T-cell (primary cell): ENCODE measurements at regions not wholly inside any gene's neighbourhood (a gene's known extent, or its start where the extent isn't known, plus 50 kb on each side); places are given as distances from the start of the nearest gene placed in this dataset.

Source experiments
- ATAC-seq, 4 experiments: fragments of 200-7000 bp in 3 of 4; fragments of 150-1000 bp in 1 of 4; cut with Tn5 transposase; replicated peaks in 1 of 4; 1 replicate in 3 of 4; 2 replicates in 1 of 4; pipeline ENCODE4 v1.10.0; 2021; ENCODE audit warnings: moderate library complexity in 3 of 4, mild to moderate bottlenecking in 2 of 4, moderate number of reproducible peaks in 1 of 4
- CTCF ChIA-PET, 2 donors: fragments of 300-600 bp; sonication (Branson Sonifier 250); formaldehyde crosslinking; loops; one replicate each; lab custom pipeline; 2022; ENCODE audit warnings: antibody characterized with exemption in 2 of 2; lab: Charles Lee
- POLR2A ChIA-PET, 2 donors: fragments of 300-600 bp; sonication (Branson Sonifier 250); formaldehyde crosslinking; loops; one replicate each; lab custom pipeline; 2022; ENCODE audit warnings: antibody characterized with exemption in 2 of 2; lab: Charles Lee
- DNase-seq, 35 experiments: peaks; one replicate each; pipeline versions ENCODE4 v3.0.0 to v3.0.0-alpha.2; 2013 to 2023
- H3K27ac ChIP-seq: one replicate; pipeline ENCODE4 v1.5.1; 2013; ENCODE audit warnings: low read length
- H3K27me3 ChIP-seq, 2 experiments: replicated peaks in 1 of 2; 1 replicate in 1 of 2; 2 replicates in 1 of 2; pipeline versions ENCODE4 v1.6.1 to v1.7.0; 2013; ENCODE audit warnings: low read length in 1 of 2, mixed read lengths in 1 of 2; ENCODE audit not compliant: control insufficient read depth in 2 of 2, insufficient read depth in 2 of 2; ENCODE audit errors: extremely low read depth in 1 of 2
- H3K36me3 ChIP-seq, 2 donors: 1 replicate in 1 of 2; 2 replicates in 1 of 2; pipeline versions ENCODE4 v1.6.1 to v1.7.0; 2013; ENCODE audit warnings: low read length in 1 of 2; ENCODE audit not compliant: control insufficient read depth in 2 of 2, insufficient read depth in 1 of 2; ENCODE audit errors: extremely low read depth in 1 of 2
- H3K4me1 ChIP-seq, 2 experiments: 1 replicate in 1 of 2; 2 replicates in 1 of 2; pipeline versions ENCODE4 v1.6.1 to v1.7.0; 2013; ENCODE audit warnings: low read length in 2 of 2, mixed read lengths in 1 of 2; ENCODE audit not compliant: insufficient read depth in 2 of 2, control insufficient read depth in 1 of 2; ENCODE audit errors: extremely low read depth in 1 of 2
- H3K4me3 ChIP-seq, 2 donors: 1 replicate in 1 of 2; 2 replicates in 1 of 2; pipeline versions ENCODE4 v1.5.1 to v1.7.0; 2013; ENCODE audit warnings: mild to moderate bottlenecking in 2 of 2, low read length in 1 of 2, moderate library complexity in 1 of 2; ENCODE audit not compliant: control insufficient read depth in 1 of 2; ENCODE audit errors: extremely low read depth in 1 of 2
- H3K9me3 ChIP-seq: 2 replicates; pipeline ENCODE4 v1.7.0; 2013
- H3K27ac Mint-ChIP-seq, 2 donors: one replicate each; pipeline ENCODE4 v1.8.0; 2020 to 2021; ENCODE audit warnings: mild to moderate bottlenecking in 2 of 2, mixed read lengths in 2 of 2
- H3K27me3 Mint-ChIP-seq, 2 donors: one replicate each; pipeline ENCODE4 v1.8.0; 2021 to 2022; ENCODE audit warnings: mixed read lengths in 2 of 2
- H3K36me3 Mint-ChIP-seq: one replicate; pipeline ENCODE4 v1.8.0; 2021; ENCODE audit warnings: mixed read lengths
- H3K4me1 Mint-ChIP-seq, 3 donors: one replicate each; pipeline ENCODE4 v1.8.0; 2020 to 2022; ENCODE audit warnings: mixed read lengths in 3 of 3, mild to moderate bottlenecking in 1 of 3
- H3K4me3 Mint-ChIP-seq, 3 donors: one replicate each; pipeline ENCODE4 v1.8.0; 2020 to 2022; ENCODE audit warnings: mild to moderate bottlenecking in 3 of 3, mixed read lengths in 3 of 3, moderate library complexity in 3 of 3
- H3K9me3 Mint-ChIP-seq, 3 donors: one replicate each; pipeline ENCODE4 v1.8.0; 2020 to 2022; ENCODE audit warnings: mixed read lengths in 3 of 3
- WGBS: methylation state at CpG from one replicate; pipeline ENCODE4 v1.1.5; 2013; ENCODE audit warnings: missing lambda C conversion rate; ENCODE audit not compliant: insufficient coverage; 5-methylcytosine and 5-hydroxymethylcytosine counted together

- H3K27ac ChIP-seq = no peak overlapping the region
- no peaks in the 10 kb centered on the region for H3K27me3 ChIP-seq
- H3K9me3 ChIP-seq = no peaks in the 10 kb centered on the region
- DNase-seq (no peak), ATAC-seq (no peak)
- no peak overlapping the region for H3K27ac Mint-ChIP-seq
- H3K36me3 Mint-ChIP-seq = no peaks in the 10 kb centered on the region
- H3K4me1 ChIP-seq = no peaks in the 10 kb centered on the region
- H3K27me3 Mint-ChIP-seq = peaks cover 5 to 10% of the 10 kb centered on the region in 2 donors
- POLR2A ChIA-PET = no interaction called here
- H3K36me3 ChIP-seq = no peaks in the 10 kb centered on the region
- H3K4me1 Mint-ChIP-seq = no peaks in the 10 kb centered on the region
- no CpG with 5 or more reads among the region's 1 CpG for WGBS
- peaks cover 2 to 4% (median 3%) of the 10 kb centered on the region in 3 donors for H3K9me3 Mint-ChIP-seq
- CTCF ChIA-PET = no interaction called here
- no peak overlapping the region for H3K4me3 ChIP-seq
- H3K4me3 Mint-ChIP-seq = no peak overlapping the region
Observed at GRCh38 chr18:51316677-51317076, 119.2 kb upstream of the MEX3C start.

GRCh38 chr18:51321696-51322095 is 124.2 kb upstream of the MEX3C start:
- Mint-ChIP-seq H3K4me3 (no peak overlapping the region), H3K27me3 (peaks cover under 1 to 9% of the 10 kb centered on the region in 2 donors), H3K36me3 (no peaks in the 10 kb centered on the region), H3K4me1 (no peaks in the 10 kb centered on the region), H3K9me3 (no peaks in the 10 kb centered on the region), H3K27ac (no peak overlapping the region)
- Histone ChIP-seq H3K27ac (no peak overlapping the region), H3K4me1 (no peaks in the 10 kb centered on the region), H3K4me3 (no peak overlapping the region), H3K9me3 (no peaks in the 10 kb centered on the region), H3K27me3 (no peaks in the 10 kb centered on the region), H3K36me3 (no peaks in the 10 kb centered on the region)
- DNase-seq = no peak
- ATAC-seq = no peak
- POLR2A ChIA-PET = no interaction called here
- CTCF ChIA-PET = no interaction called here
- no CpG with 5 or more reads among the region's 1 CpG for WGBS

GRCh38 chr18:51323961-51324360 is 126.5 kb upstream of the MEX3C start:
- Histone ChIP-seq H3K9me3 (no peaks in the 10 kb centered on the region), H3K4me3 (no peak overlapping the region), H3K27me3 (no peaks in the 10 kb centered on the region), H3K36me3 (no peaks in the 10 kb centered on the region), H3K4me1 (no peaks in the 10 kb centered on the region), H3K27ac (no peak overlapping the region)
- H3K4me3 Mint-ChIP-seq = no peak overlapping the region
- H3K4me1 Mint-ChIP-seq = no peaks in the 10 kb centered on the region
- WGBS = 79% methylated on average over 2 of the region's 4 CpGs
- peaks cover 3 to 5% of the 10 kb centered on the region in 2 donors for H3K27me3 Mint-ChIP-seq
- no peaks in the 10 kb centered on the region for H3K9me3 Mint-ChIP-seq
- no peak overlapping the region for H3K27ac Mint-ChIP-seq
- no peak for DNase-seq
- no peaks in the 10 kb centered on the region for H3K36me3 Mint-ChIP-seq
- ATAC-seq = no peak
- ChIA-PET CTCF (interaction anchor here in 1 of 2 donors (0.7 kb wide), 1 partner anchor 14 kb away, joined by 5 read pairs; no protein-coding TSS in a partner anchor), POLR2A (no interaction called here)

- Histone ChIP-seq H3K27ac (no peak overlapping the region), H3K4me3 (no peak overlapping the region), H3K9me3 (no peaks in the 10 kb centered on the region), H3K27me3 (no peaks in the 10 kb centered on the region), H3K4me1 (no peaks in the 10 kb centered on the region), H3K36me3 (no peaks in the 10 kb centered on the region)
- Mint-ChIP-seq H3K27me3 (peaks cover 10 to 28% of the 10 kb centered on the region in 2 donors), H3K36me3 (no peaks in the 10 kb centered on the region), H3K4me1 (no peaks in the 10 kb centered on the region), H3K9me3 (no peaks in the 10 kb centered on the region), H3K27ac (no peak overlapping the region), H3K4me3 (no peak overlapping the region)
- DNase-seq (no peak), ATAC-seq (no peak)
- CTCF ChIA-PET = no interaction called here
- POLR2A ChIA-PET = interaction anchor here in 1 of 2 donors (0.6 kb wide), 1 partner anchor 190 kb away, joined by 6 read pairs; no protein-coding TSS in a partner anchor
- WGBS = no CpG with 5 or more reads among the region's 4 CpGs
Observed at GRCh38 chr18:51330148-51330547, 132.7 kb upstream of the MEX3C start.

GRCh38 chr18:51330739-51331138 is 133.3 kb upstream of the MEX3C start:
- ChIA-PET POLR2A (interaction anchor here (0.6 kb wide), 2 partner anchors 45 to 191 kb away, joined by 3 to 6 read pairs; no protein-coding TSS in a partner anchor), CTCF (no interaction called here)
- ATAC-seq (no peak), DNase-seq (no peak)
- H3K27ac ChIP-seq = no peak overlapping the region
- no peak overlapping the region for H3K4me3 Mint-ChIP-seq
- H3K4me1 ChIP-seq = no peaks in the 10 kb centered on the region
- H3K36me3 Mint-ChIP-seq = no peaks in the 10 kb centered on the region
- peaks cover 10 to 28% of the 10 kb centered on the region in 2 donors for H3K27me3 Mint-ChIP-seq
- no peaks in the 10 kb centered on the region for H3K27me3 ChIP-seq
- H3K4me3 ChIP-seq = no peak overlapping the region
- no peak overlapping the region for H3K27ac Mint-ChIP-seq
- H3K9me3 ChIP-seq = no peaks in the 10 kb centered on the region
- WGBS = 43% methylated on average over 4 of the region's 5 CpGs
- H3K9me3 Mint-ChIP-seq = no peaks in the 10 kb centered on the region
- H3K36me3 ChIP-seq = no peaks in the 10 kb centered on the region
- no peaks in the 10 kb centered on the region for H3K4me1 Mint-ChIP-seq

- no peaks in the 10 kb centered on the region for H3K4me1 Mint-ChIP-seq
- H3K9me3 Mint-ChIP-seq = no peaks in the 10 kb centered on the region
- no peaks in the 10 kb centered on the region for H3K4me1 ChIP-seq
- no peaks in the 10 kb centered on the region for H3K36me3 ChIP-seq
- DNase-seq (no peak), ATAC-seq (no peak)
- no CpG with 5 or more reads among the region's 2 CpGs for WGBS
- peaks cover 16 to 29% of the 10 kb centered on the region in 2 donors for H3K27me3 Mint-ChIP-seq
- H3K4me3 ChIP-seq = no peak overlapping the region
- CTCF ChIA-PET = no interaction called here
- no peak overlapping the region for H3K27ac ChIP-seq
- POLR2A ChIA-PET = no interaction called here
- H3K27me3 ChIP-seq = peaks cover 0 to 4% of the 10 kb centered on the region in 2 experiments
- H3K9me3 ChIP-seq = no peaks in the 10 kb centered on the region
- no peak overlapping the region for H3K27ac Mint-ChIP-seq
- no peaks in the 10 kb centered on the region for H3K36me3 Mint-ChIP-seq
- no peak overlapping the region for H3K4me3 Mint-ChIP-seq
Observed at GRCh38 chr18:51337406-51337805, 139.9 kb upstream of the MEX3C start.

- Mint-ChIP-seq H3K4me3 (no peak overlapping the region), H3K27ac (no peak overlapping the region), H3K27me3 (peaks cover 16 to 31% of the 10 kb centered on the region in 2 donors), H3K9me3 (peaks cover 0 to 2% (median 0%) of the 10 kb centered on the region in 3 donors), H3K36me3 (no peaks in the 10 kb centered on the region), H3K4me1 (no peaks in the 10 kb centered on the region)
- no CpG with 5 or more reads among the region's 2 CpGs for WGBS
- ATAC-seq = no peak
- Histone ChIP-seq H3K27me3 (peaks cover 0 to 4% of the 10 kb centered on the region in 2 experiments), H3K9me3 (no peaks in the 10 kb centered on the region), H3K27ac (no peak overlapping the region), H3K4me1 (no peaks in the 10 kb centered on the region), H3K4me3 (no peak overlapping the region), H3K36me3 (no peaks in the 10 kb centered on the region)
- ChIA-PET POLR2A (no interaction called here), CTCF (no interaction called here)
- no peak for DNase-seq
Observed at GRCh38 chr18:51339856-51340255, 142.4 kb upstream of the MEX3C start.
